ENCODE measurements at regions not wholly inside any gene's neighbourhood (a gene's known extent, or its start where the extent isn't known, plus 50 kb on each side); places are given as distances from the start of the nearest gene placed in this dataset.

- dilution Hi-C loops (cut with HindIII; ENCODE audit: low sequenced_read_pairs, unreplicated experiment), result no loop called here
- no peak overlapping the region for H4K91ac ChIP-seq (ENCODE audit: insufficient read depth, low read depth, low read length)
- no peaks in the 10 kb centered on the region; the same call in 1 of the 2 replicates for H3K27me3 ChIP-seq (ENCODE audit: control insufficient read depth, insufficient read depth, low read length)
- no peak overlapping the region for H2AK5ac ChIP-seq (ENCODE audit: low read depth, low read length)
- no peak overlapping the region for H4K8ac ChIP-seq (ENCODE audit: low read depth in 2 of 2, low read length in 2 of 2)
- no peak overlapping the region for H3K56ac ChIP-seq (ENCODE audit: extremely low read depth, insufficient read depth, low read length)
- ChIA-PET CTCF (no interaction called here), POLR2A (ENCODE audit: unreplicated experiment) (no interaction called here)
- no peak overlapping the region for H4K5ac ChIP-seq (ENCODE audit: low read depth, low read length)
- no peak overlapping the region for H3K27ac ChIP-seq (ENCODE audit: insufficient read depth, low read length)
- 68% methylated on average over 5 of the region's 18 CpGs; no CpG with 5 or more reads in 1 of the 2 experiments for WGBS, 2 experiments (ENCODE audit: extremely low coverage in 2 of 2, insufficient read length in 1 of 2)
- H3K14ac ChIP-seq (replicated peaks; ENCODE audit: low read depth, low read length), result no peak overlapping the region
- H2BK15ac ChIP-seq (ENCODE audit: low read depth, low read length), result no peak overlapping the region
- no peak for TF ChIP-seq BHLHE40 (IDR thresholded peaks at IDR 0.05; ENCODE audit: low read depth, low read length)
- H3K4me1 ChIP-seq (ENCODE audit: control insufficient read depth, insufficient read depth, low read length), result no peaks in the 10 kb centered on the region
- H3K9me3 ChIP-seq (ENCODE audit: control insufficient read depth, insufficient read depth, low read length), result no peaks in the 10 kb centered on the region
- no peak overlapping the region for H3K18ac ChIP-seq (ENCODE audit: low read depth, low read length)
- H3K36me3 ChIP-seq (ENCODE audit: control insufficient read depth, insufficient read depth, low read length), result no peaks in the 10 kb centered on the region
- ATAC-seq (ENCODE audit: low read depth) (no peak), DNase-seq (no peak)
- no peak overlapping the region for H2AFZ ChIP-seq (replicated peaks; ENCODE audit: low read length, poor library complexity)
- no peak overlapping the region for H2BK20ac ChIP-seq (ENCODE audit: low read depth, low read length)
- intact Hi-C loops (cut with micrococcal nuclease), result no loop called here
- no peak overlapping the region for H3K4ac ChIP-seq (ENCODE audit: low read depth, low read length)
- H2BK5ac ChIP-seq (ENCODE audit: low read depth, low read length, poor library complexity, severe bottlenecking), result no peak overlapping the region
- H3K9me1 ChIP-seq (ENCODE audit: insufficient read depth, low read length), result no peaks in the 10 kb centered on the region
- in situ Hi-C loops (cut with MboI; ENCODE audit: low sequenced_read_pairs), result no loop called here
- H4K20me1 ChIP-seq (ENCODE audit: insufficient read depth, low read length), result no peaks in the 10 kb centered on the region
- H3K4me3 ChIP-seq (ENCODE audit: insufficient read depth, low read depth, low read length), result no peak overlapping the region
- no peak overlapping the region for H3K23ac ChIP-seq (ENCODE audit: low read depth, low read length)
- no peak overlapping the region for H3K4me2 ChIP-seq (ENCODE audit: low read depth, low read length)
- no TSS peak for BruUV-seq (replicated peaks)
- H2AK9ac ChIP-seq (replicated peaks; ENCODE audit: low read depth, low read length, poor library complexity), result no peak overlapping the region
- H2BK120ac ChIP-seq (ENCODE audit: low read depth, low read length), result no peak overlapping the region
- no peaks in the 10 kb centered on the region for H3K79me1 ChIP-seq (ENCODE audit: low read depth in 1 of 2, low read length in 2 of 2)
- H3K9ac ChIP-seq (ENCODE audit: low read depth, low read length), result no peak overlapping the region
Measured at GRCh38 chr15:87703327-87704111, 553.0 kb downstream of the NTRK3 start.
